ENCODE measurements at regions not wholly inside any gene's neighbourhood (a gene's known extent, or its start where the extent isn't known, plus 50 kb on each side); places are given as distances from the start of the nearest gene placed in this dataset.

GRCh38 chr17:77381185-77381700 is 240.5 kb downstream of the SEC14L1 start:
- TF ChIP-seq POLR2A (IDR thresholded peaks at IDR 0.05; ENCODE audit: low read depth, low read length) (no peak), POLR2AphosphoS5 (IDR thresholded peaks at IDR 0.05; ENCODE audit: low read depth, low read length) (no peak), POU2F2 (IDR thresholded peaks at IDR 0.05; ENCODE audit: low read depth, low read length) (no peak), PAX5 (IDR thresholded peaks at IDR 0.05; ENCODE audit: insufficient read depth, low read length, severe bottlenecking) (no peak), TAF1 (IDR thresholded peaks at IDR 0.05; ENCODE audit: low read depth, low read length) (no peak), SPI1 (IDR thresholded peaks at IDR 0.05; ENCODE audit: low read depth, low read length) (no peak)
